ENCODE measurements at regions not wholly inside any gene's neighbourhood (a gene's known extent, or its start where the extent isn't known, plus 50 kb on each side); places are given as distances from the start of the nearest gene placed in this dataset.

DNA sequence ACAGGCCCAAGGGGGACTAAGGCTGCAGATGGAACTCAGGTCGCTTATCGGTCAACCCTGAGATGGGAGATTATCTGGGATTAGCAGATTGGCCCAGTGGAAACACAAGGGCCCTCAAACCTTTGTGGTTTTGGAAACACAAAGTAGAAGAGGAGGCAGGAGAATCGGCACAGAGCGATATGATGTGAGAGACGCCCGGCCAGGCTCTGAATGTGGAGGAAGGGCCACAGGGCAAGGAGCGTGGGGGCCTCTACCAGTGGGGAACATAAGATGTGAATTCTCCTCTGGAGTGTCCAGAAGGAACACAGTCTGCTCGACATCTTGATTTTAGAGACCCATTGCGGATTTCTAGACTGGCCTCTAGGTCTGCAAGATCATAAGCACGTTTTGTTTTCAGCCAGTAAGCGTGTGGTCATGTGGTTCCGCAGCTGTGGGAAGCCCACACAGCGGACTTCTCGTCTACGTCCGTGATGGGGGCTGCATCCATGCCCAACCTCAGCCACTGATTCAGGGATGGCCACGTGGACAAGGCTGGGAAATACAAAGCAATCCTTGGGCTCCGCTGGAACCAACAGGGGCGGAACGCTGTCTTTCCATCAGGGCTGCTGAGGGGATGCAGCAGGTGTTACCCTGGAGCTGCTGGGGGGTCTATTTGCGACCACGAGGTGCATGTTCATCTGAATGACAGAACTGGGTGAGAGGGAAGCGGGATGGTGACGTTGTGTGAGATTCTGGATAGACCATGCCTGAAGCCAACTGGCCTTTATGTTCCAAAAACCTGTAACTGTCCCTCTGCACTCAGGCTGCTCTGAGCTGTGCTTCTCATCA lies 127.6 kb upstream of the PMEPA1 start:
- DNase-seq (ENCODE audit: low read depth in 1 of 2, low spot score in 1 of 2) (no peak), ATAC-seq (no peak), FAIRE-seq (no peak)
- H3K4me3 ChIP-seq, result no peak overlapping the region
- WGBS (ENCODE audit: missing lambda C conversion rate), result 76% methylated on average over 21 of the region's 24 CpGs
- TF ChIP-seq ZFP36 (IDR thresholded peaks at IDR 0.05; ENCODE audit: borderline replicate concordance, partially characterized antibody), result no peak
- TF ChIP-seq RARB (CRISPR knock-in tag; IDR thresholded peaks at IDR 0.05), result no peak
- no peak for TF ChIP-seq RNF2 (IDR thresholded peaks at IDR 0.05; ENCODE audit: borderline replicate concordance, low read depth)
- no peak for TF ChIP-seq CHD2 (IDR thresholded peaks at IDR 0.05; ENCODE audit: low read length, partially characterized antibody)
- H3K4me1 ChIP-seq, result no peaks in the 10 kb centered on the region
- no peaks in the 10 kb centered on the region for H3K9me3 ChIP-seq
- H3K4me2 ChIP-seq, result no peak overlapping the region
- peak overlapping the region in 1 of 2 experiments; percentile 32; a peak in 1 of 6 replicates for H3K27ac ChIP-seq
- ChIA-PET CTCF (no interaction called here), POLR2A (no interaction called here)

DNA sequence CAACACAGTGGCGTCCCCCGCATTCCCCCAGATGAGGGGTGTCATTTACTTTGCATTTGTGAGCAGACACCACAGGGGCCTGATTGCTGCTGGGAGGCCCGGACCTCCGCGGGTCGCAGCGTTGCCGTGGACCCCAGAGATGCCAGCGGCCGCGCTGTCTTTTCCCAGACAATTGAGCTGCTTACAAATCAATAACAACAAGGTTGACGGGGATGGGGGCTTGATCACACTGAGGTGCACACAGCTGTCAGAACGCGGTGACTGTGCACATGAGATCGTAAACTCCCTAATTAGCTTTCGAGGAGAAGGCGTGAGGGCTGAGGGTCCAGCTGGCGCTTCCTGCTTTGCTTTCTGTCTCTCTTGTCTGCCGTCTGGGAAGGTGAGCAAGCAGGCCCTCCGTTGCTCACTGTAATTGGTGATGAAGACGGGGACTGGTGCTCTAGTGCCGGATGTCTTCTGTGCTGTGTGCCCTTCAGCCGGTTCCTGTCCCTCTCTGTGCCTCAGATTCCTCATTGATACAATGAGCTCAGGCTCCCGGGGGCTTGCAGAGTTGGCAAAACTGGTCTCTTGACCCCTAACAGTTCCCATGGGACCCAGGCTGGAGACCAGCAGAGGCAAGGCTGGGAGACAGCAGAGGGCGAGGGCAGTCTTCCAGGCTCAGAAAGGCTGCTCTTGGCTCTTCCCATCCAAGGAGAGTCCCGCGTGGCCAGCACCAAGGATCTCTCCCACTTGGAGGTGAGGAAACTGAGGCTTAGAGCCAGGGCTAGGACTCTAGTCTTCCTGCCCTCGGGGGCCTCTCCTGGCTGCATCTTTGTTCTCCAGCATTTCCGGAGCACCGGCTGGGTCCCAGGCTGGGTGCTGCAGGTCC lies 126.0 kb upstream of the PMEPA1 start:
- ChIA-PET POLR2A (no interaction called here), CTCF (no interaction called here)
- no peak for DNase-seq (ENCODE audit: low read depth in 1 of 2, low spot score in 1 of 2)
- no peak for ATAC-seq
- 83% methylated on average over 26 of the region's 30 CpGs for WGBS (ENCODE audit: missing lambda C conversion rate)
- Histone ChIP-seq H3K4me2 (no peak overlapping the region), H3K4me1 (no peaks in the 10 kb centered on the region), H3K9me3 (no peaks in the 10 kb centered on the region), H3K27ac (peak overlapping the region in 1 of 2 experiments; percentile 31; a peak in 1 of 6 replicates), H3K4me3 (no peak overlapping the region)
- FAIRE-seq, result no peak
- TF ChIP-seq, protein P1, sequence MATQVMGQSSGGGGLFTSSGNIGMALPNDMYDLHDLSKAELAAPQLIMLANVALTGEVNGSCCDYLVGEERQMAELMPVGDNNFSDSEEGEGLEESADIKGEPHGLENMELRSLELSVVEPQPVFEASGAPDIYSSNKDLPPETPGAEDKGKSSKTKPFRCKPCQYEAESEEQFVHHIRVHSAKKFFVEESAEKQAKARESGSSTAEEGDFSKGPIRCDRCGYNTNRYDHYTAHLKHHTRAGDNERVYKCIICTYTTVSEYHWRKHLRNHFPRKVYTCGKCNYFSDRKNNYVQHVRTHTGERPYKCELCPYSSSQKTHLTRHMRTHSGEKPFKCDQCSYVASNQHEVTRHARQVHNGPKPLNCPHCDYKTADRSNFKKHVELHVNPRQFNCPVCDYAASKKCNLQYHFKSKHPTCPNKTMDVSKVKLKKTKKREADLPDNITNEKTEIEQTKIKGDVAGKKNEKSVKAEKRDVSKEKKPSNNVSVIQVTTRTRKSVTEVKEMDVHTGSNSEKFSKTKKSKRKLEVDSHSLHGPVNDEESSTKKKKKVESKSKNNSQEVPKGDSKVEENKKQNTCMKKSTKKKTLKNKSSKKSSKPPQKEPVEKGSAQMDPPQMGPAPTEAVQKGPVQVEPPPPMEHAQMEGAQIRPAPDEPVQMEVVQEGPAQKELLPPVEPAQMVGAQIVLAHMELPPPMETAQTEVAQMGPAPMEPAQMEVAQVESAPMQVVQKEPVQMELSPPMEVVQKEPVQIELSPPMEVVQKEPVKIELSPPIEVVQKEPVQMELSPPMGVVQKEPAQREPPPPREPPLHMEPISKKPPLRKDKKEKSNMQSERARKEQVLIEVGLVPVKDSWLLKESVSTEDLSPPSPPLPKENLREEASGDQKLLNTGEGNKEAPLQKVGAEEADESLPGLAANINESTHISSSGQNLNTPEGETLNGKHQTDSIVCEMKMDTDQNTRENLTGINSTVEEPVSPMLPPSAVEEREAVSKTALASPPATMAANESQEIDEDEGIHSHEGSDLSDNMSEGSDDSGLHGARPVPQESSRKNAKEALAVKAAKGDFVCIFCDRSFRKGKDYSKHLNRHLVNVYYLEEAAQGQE (IDR thresholded peaks at IDR 0.05), result no peak
- peak; percentile 32 for TF ChIP-seq ZFP36 (IDR thresholded peaks at IDR 0.05; ENCODE audit: borderline replicate concordance, partially characterized antibody)

DNA sequence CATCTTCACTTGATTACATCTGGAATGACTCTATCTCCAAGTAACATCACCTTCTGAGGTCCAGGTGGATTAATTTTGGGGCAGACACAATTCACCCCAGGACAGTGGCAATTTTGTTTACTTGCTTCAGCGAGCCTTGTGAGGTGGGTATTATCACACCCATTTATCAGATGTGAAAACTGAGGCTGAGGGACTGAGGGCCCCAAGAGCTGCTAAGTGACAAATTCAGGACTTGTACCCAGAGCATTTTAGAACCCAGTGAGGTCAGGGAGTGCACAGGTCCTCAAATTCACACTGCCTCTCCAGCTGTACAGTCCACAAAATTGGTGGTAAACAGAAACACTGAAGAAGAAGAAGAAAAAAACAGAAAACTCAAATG lies 125.2 kb upstream of the PMEPA1 start:
- Histone ChIP-seq H3K9me3 (no peaks in the 10 kb centered on the region), H3K4me2 (no peak overlapping the region), H3K4me1 (no peaks in the 10 kb centered on the region), H3K27ac (no peak overlapping the region; a peak in 1 of 6 replicates), H3K4me3 (no peak overlapping the region)
- DNase-seq (ENCODE audit: low read depth in 1 of 2, low spot score in 1 of 2), result no peak
- FAIRE-seq, result no peak
- ATAC-seq, result no peak
- WGBS (ENCODE audit: missing lambda C conversion rate), result 80% methylated on average over 1 of the region's 1 CpG
- POLR2A ChIA-PET, result no interaction called here
- CTCF ChIA-PET, result no interaction called here
- no peak for TF ChIP-seq MAZ (IDR thresholded peaks at IDR 0.05; ENCODE audit: borderline replicate concordance, low read depth, low read length)
- no peak for TF ChIP-seq KDM1A (IDR thresholded peaks at IDR 0.05; ENCODE audit: low read depth)
- no peak for TF ChIP-seq NPAS2 (CRISPR knock-in tag; IDR thresholded peaks at IDR 0.05; ENCODE audit: borderline replicate concordance)
- no peak for TF ChIP-seq EP300 (IDR thresholded peaks at IDR 0.05)
- TF ChIP-seq RAD21 (conservative IDR thresholded peaks at IDR 0.05 in 1 of 2, IDR thresholded peaks at IDR 0.05 in 1 of 2), result no peak
- TF ChIP-seq NFE2L2 (conservative IDR thresholded peaks at IDR 0.05; ENCODE audit: low read length), result no peak

All from A549 (cell line).